ENCODE measurements at regions not wholly inside any gene's neighbourhood (a gene's known extent, or its start where the extent isn't known, plus 50 kb on each side); places are given as distances from the start of the nearest gene placed in this dataset.

GRCh38 chr21:15233611-15234010 lies 168.8 kb upstream of the NRIP1 start:
- TF ChIP-seq CTCF (IDR thresholded peaks at IDR 0.05) (no peak), POLR2A (IDR thresholded peaks at IDR 0.05) (no peak)

Data from prostate gland (tissue), 2 donors.